ENCODE measurements at regions not wholly inside any gene's neighbourhood (a gene's known extent, or its start where the extent isn't known, plus 50 kb on each side); places are given as distances from the start of the nearest gene placed in this dataset.

GRCh38 chr6:153673750-153674149 is 365.3 kb upstream of the OPRM1 start:
- TF ChIP-seq POLR2A (IDR thresholded peaks at IDR 0.05) (no peak), EP300 (IDR thresholded peaks at IDR 0.05) (no peak), POLR2AphosphoS5 (IDR thresholded peaks at IDR 0.05) (no peak)
